Effector CD8-positive, alpha-beta T cell (primary cell): ENCODE measurements at regions not wholly inside any gene's neighbourhood (a gene's known extent, or its start where the extent isn't known, plus 50 kb on each side); places are given as distances from the start of the nearest gene placed in this dataset.
"Not testable (repeated sequence)": the region's sequence is repeated elsewhere in the genome, so short reads cannot be mapped to it uniquely, and the experiment has no call there.

ENCODE experiments used
- DNase-seq: peaks from one replicate; lab custom pipeline; 2025; lab: John Stamatoyannopoulos, UW

DNA sequence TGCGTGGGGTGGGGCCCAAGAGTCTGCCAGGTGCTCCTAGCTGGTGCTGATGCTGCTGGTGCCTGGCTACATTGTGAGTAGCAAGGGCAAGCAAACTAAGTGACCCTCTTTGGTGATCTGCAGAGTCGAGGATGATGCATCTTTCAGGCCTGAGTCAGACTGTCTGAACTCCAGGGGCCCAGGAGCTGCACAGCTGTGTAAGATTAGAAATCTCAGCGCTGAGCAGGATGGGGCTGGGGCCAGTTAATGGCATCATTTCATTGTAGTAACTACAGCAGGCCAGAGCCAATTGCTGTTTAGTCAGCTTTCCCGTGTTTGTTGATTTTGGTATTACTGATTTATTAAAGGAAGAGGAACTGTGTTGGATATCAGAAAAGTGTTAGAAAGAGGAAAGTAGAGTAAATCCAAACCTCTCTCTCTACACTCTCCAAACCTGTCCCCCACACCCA, 365.2 kb downstream of the PAX1 start:
- DNase-seq, result no peak

DNA sequence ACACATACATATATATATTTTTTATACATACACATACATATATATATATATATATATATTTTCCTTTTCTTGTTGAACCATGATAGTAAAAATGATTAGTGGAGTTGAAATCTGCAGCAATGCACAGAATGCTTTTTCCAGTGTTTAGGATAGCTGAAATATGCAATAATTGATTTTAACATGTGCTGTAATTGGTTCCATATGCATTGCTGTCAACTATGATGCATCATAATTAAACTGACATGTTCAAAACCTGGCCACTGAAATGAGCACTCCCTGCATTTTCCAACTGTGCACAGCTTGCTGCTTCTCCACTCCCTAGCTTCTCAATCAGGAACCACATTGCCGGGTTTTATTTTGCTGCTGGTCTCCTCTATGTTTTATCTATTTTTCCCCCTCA, 358.3 kb downstream of the PAX1 start:
- no peak for DNase-seq

DNA sequence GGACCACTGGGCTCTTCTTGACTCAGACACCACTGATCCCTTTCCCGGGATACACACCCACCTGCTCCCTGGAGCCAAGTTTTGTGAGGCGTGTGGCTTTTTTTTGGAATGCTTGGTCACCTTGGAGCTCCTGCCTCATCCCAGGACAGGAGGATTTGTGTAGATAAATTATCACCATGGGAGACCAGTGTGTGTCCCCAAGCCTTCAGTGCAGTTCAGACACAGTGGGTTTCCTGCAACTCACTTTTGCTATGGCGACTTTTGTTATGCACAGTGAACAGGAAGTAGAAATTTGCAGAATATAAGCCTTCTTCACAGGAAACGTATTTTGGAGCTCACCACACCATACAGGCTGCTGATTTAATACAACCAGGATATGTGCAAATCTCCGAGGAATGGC, 357.4 kb downstream of the PAX1 start:
- DNase-seq, result no peak

DNA sequence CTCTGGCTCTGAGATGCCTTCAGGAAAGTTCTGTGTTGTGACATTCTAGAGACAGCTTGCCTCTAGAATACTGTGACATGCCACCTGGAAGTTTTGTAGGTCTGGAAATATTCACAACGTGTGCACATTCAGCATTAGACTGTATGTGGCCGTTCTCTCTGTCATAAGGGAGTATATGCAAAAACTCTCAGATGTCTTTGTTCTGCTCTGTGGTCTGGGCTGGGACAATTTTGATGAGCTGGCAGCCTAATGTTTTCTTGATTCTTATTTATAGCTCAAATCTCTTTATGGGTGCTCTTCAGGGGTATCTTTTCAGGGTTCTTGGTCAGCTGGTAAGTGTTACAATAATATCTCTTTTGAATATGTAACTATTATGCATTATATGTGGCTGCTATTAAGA, 355.1 kb downstream of the PAX1 start:
- DNase-seq, result no peak

DNA sequence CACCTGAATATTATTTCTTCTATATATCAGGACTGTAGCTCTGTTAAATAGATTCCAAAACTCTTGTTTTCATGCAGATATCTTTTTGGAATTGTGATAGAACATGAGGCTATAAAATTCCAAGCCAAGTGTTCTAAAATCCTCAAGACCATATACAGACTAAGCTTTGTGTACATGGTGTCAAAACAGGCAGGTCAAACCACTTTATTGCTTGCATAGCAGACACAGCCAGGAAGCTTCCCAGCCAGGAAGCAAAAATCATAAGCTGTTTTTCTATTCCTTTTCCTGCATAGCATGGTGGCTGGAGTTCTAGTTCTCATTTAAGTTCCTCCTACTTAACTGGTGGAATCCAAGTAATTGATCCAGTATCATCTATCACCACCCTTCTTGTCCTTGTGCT, 353.3 kb downstream of the PAX1 start:
- DNase-seq, result no peak

DNA sequence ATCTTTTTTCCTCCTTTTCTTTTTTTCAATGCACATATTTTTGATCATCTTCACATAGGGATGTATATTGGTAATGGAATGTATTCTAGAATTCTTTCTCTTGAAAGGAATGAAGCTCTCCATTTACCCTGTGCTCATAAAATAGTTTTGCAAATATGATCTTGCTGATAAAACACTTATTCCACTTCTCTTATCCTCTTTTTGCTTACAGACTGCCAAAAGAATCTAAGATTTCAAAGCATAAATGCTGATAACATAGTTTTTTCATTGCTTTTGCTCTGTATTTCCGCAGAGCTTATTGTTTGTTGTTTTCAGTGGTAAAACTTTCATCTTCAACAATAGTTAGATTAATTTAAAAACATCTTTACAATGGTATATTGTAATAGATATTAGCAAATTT, 350.5 kb downstream of the PAX1 start:
- no peak for DNase-seq

DNA sequence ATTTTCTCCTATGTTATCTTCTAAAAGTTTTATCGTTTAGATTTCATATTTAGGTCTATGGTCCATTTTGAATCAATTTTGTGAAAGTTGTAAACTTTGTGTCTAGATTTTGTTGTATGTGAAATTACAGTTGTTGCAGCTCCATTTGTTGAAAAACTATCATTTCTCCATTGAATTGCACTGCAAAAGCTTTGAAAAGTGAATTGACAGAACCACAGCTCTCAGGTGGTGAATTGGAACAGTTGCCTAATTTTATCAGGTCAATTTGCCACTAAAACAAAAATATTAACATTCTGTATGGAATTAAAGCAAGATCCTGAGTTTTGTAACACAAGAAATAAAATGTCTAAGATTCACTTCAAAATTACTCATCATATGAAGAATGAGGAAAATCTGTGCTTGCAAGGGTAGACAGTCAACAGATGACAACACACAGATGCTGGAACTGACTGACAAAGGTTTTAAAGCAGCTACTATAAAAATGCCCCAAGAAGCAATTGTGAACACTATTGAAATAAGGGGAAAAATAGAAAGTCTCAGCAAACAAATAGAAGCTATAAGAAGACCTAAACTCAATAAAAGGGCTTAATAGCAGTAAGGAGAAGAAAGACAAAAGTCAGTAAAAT, 346.7 kb downstream of the PAX1 start:
- no peak for DNase-seq

DNA sequence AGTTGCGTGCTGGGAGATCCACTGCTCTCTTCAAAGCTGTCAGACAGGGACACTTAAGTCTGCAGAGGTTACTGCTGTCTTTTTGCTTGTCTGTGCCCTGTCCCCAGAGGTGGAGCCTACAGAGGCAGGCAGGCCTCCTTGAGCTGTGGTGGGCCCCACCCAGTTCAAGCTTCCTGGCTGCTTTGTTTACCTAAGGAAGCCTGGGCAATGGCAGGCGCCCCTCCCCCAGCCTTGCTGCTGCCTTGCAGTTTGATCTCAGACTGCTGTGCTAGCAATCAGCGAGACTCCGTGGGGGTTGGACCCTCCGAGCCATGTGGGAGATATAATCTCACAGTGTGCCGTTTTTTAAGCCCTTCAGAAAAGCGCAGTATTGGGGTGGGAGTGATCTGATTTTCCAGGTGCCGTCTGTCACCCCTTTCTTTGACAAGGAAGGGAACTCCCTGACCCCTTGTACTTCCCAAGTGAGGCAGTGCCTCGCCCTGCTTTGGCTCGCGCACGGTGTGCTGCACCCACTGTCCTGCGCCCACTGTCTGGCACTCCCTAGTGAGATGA, 340.6 kb downstream of the PAX1 start:
- DNase-seq, result not testable (repeated sequence)

DNA sequence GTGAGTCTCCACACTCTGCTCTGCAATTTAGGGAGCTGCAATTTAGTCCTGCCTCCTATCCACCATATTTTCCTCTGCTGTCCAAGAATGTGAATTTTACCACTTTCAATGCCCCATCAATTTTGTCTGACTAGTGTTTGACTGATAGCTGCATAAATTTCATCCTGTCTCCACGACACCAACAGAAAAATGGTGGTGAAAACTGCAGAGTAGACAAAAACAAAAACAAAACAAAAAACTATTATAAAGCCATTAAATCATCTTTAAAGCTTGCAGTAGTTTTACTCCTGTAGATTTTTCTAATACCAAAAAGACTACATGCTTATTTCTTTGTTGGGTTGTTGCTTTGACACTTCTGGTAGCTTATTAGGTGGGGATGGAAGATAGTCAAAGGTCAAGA, 322.0 kb downstream of the PAX1 start:
- no peak for DNase-seq

DNA sequence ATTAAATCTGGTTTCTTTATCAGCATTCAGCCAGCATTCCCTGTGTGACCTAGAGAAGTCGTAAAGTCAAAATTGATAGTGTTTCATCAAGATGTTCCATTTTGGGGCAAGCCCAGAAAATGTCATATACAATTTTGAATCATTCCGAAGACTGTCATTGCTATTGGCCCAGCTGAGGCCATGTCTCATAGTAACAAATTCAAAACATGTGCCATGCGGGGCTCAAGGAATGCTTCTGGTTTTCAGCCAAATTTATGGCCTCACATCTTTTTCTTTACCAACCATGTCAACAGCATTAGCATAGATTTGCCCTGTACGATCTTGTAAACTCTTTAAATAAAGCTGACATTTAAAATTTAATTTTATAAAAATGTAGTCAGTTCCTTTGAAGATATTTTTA, 314.7 kb downstream of the PAX1 start:
- no peak for DNase-seq

DNA sequence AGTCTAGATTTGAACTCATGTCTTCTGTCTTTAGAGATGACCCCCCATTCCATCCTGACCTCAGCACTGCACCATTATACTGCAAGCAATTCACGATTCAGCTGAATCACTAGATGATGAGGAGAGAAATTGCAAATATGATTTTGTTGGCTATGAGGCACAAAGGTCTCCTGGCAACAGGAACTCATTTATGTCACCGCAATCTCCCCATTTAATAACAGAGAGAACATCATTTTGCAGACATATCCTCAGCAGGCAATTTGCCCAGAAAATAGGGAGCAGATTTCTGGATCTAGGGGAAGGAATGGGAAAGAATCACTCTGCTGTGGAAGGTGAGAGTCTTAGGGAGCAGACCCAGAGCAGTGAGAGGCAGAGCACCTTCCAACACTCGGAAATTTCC, 303.0 kb downstream of the PAX1 start:
- no peak for DNase-seq

DNA sequence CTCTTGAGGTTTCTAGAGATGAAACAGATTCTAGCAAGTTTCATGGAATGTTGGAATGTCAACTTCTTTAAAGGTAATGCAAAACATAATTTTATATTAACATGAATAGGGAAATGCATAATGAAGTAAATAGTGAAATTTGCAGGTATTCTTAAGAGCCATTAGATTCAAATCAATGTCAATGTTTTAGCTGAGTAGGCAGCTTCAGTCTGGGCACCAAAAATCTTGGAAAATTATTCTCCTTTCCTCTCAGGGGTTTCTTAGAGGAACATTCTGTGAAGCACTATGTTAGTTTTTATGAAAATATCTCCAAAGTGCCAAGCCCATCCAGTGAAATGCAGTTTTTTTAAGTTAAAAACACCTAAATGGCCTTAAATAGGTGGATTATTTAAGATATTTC, 300.8 kb downstream of the PAX1 start:
- no peak for DNase-seq

DNA sequence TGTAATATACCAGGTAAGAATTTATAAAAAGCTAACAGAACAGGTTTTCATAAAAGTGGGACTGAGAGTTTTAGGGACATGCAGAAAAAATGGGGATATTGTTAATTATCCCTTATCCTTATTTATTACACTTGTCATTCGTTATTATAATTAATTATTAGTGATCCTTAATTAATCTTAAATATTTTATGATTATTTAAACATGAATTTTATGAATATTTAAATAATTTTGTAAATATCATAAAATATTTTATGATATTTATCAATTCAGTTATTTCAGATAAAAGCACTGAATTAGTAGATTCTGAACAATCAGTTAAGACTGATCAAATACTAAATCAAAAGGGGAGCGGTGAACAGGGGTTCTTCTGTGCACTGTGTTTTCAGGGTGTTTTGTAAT, 300.1 kb downstream of the PAX1 start:
- no peak for DNase-seq

DNA sequence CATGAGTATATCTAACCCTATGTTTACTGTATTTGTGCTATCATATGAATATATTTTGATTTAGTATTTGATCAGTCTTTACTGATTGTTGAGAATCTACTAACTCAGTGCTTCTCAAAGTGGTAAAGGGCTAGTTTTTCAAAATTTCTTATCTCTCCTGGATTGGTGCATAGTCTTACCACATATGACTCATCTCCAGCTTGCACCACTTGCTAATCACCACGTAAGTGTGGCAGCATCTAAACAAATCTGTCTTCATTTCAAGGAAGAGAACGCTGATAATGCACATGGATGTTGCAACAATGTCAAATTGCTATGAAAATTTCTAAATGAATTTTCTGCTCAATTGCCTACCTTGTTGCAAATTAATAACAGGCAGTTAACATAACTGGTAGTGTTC, 299.5 kb downstream of the PAX1 start:
- DNase-seq, result no peak

DNA sequence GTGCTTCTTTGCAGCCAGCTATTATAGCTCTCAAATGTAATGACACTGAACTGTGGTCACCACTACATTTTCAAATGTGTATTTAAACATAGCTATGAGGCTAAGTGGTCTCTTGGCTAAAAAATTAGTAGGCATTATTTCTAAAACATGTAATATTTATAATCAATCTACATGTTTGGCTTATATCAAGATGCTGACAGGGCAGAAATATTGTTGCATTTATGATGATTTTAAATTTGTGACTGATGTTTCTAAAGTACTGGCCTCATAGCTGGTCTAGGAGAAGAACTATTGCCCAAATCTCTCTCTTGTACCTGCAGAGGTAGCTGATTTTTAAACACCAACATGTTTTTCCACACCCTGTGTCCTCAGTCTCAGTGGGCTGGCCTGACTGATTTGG, 298.2 kb downstream of the PAX1 start:
- DNase-seq, result no peak

DNA sequence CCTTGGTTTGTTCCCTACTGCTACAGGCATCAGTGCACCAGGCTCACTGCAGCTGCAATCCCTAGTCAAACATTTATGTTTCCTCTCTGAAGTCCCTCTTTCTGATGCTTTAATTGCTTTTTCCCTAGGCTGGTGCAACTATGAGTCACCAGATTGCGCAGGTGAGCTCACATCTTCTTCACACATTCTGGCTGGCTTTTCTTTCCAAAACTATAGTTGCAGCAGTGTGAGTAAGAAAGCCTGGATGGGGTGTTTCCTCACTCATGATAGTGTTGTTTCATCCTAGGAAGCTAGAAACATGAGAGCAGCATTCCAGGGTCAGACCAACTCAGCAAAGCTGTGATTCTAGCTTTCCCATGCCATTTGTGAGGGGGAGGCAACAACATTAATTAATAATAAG, 296.4 kb downstream of the PAX1 start:
- no peak for DNase-seq

DNA sequence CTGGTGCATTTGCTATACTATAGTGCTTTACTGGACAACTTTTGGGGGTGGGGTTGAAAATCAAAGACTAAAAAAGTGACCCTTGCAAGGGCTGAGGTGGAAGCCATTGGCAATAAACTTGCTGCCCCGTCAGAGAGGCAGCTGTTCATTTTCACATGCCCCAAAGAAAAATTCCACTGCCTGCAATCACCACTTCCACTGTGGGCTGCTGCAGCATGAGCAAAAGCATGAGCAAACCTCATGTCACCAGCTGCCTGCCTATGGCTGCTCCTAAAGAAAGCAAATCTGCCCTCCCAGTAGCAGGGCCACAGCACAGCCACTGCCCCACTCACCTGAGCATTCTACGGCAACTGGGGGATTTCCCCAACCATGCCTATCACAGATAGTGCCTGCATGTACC, 290.0 kb downstream of the PAX1 start:
- no peak for DNase-seq

DNA sequence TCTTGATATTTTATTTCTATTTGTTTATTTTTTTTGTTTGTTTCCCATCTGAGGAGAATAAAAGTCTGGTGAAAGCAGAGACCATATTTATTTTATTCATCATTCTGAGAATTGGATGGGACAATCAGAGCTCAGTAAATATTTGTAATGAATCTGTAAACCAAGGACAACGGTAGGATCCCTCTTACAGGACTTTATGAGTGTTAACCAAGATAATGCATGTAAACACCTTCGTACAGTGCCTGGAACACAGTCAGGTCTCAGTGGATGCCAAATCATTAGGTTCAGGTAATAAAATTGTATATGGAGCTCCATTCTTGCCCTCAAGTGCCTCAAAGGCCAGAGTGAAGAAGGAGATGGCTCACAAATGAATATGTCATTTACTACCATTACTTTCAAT, 288.7 kb downstream of the PAX1 start:
- no peak for DNase-seq

DNA sequence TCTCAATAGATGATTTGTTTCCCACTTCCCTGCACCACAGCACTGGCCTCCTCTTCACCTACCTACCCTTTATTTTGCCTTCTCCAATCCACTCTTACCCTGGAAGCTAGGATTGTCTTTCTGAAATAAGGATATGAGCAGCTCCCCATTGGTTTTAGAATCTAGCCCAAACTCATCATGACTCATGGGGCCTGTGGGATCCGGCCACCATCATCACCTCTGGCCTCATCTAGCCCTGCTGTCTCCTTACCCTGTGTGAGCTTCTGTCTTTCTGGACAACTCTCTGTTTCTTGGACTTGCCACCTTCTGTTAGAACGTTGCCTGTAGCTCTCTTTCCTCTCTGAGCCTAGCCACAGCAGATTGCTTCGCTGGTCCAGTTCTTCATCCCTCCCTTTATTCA, 277.1 kb downstream of the PAX1 start:
- no peak for DNase-seq

DNA sequence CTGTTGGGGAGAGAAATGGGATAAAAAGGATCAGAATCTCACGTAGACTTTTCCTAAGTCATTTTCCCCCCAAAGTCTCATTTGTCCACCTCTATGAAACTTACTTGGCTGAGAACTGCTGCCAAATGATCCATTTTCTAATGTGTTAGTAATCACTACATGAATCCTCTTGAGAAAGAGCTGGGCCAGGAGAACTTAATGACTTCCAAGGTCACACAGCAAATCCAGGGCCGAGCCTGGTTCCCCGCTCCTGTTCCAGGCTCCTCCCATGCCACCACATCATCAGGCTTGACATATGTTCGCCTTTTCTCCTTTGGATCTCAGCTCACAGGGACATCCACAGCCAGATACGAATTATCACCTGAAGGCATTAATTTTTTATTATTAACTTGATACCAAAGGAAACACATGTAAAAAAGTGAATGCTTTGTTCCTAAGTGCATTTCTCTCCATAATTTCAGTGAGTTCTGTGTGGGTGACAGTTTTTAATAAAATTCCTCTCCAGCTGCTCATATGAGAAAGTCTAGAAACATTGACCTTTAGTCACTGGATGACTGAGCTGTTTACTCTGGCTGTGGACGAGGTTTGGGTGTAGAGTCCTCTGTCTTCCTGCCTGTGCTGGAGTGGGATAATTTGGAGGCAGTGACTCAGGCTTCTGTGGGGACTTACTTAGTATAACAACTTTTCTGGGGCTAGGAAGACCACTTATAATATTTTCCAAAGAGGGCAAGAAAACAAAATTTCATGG, 276.3 kb downstream of the PAX1 start:
- no peak for DNase-seq

DNA sequence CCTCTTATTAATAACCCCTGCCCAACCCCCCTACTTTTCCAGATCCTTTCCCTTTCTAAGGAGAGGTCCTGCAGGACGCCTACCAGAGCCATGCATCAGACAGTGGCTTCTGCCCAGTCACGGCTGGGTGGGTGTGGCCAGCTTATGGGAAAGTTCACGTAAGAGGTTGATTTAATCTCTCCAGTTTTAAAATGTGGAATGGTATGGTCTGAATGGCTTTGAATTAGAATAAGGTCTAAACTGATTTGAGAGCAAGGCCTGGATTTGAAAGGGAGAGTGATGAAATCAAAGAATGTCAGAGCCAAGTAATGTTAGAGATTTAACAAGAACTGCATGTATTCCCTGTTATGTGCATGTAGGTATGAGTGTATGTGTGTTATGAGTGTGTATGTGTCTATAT, 275.7 kb downstream of the PAX1 start:
- no peak for DNase-seq

DNA sequence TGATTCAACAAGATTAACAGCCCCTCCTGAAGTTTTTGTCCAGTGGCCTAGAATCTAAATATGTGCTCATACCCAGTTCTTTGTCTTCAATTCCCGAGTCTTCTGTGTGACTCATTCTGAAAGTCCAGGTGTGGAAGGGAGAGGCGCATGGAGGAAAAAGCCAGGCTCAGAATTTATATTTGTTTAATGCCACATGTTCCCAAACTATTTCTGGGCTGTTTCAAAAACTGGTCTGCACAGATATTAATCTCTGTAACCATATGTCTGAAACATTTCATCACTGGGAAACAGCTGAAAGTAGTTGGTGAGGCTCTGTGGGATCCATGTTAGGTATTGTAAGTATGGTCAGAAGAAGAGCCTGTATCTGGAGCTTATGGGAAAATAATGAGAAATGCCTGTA, 266.0 kb downstream of the PAX1 start:
- DNase-seq, result no peak

DNA sequence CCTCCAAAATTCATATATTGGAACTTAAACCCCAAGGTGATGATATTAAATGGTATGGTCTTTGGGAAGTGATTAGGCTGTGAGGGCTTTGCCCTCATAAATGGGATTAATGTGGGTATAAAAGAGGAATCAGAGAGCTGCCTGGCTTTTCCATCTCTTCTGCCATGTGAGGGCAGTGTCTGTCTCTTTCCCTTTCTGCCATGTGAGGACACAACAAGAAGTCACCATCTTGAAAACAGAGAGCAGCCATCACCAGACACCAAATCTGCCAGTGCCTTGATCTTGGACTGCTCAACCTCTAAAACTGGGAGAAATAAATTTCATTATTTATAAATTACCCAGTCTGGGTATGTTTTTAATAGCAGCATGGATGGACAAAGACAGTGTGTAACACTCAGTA, 263.0 kb downstream of the PAX1 start:
- no peak for DNase-seq

DNA sequence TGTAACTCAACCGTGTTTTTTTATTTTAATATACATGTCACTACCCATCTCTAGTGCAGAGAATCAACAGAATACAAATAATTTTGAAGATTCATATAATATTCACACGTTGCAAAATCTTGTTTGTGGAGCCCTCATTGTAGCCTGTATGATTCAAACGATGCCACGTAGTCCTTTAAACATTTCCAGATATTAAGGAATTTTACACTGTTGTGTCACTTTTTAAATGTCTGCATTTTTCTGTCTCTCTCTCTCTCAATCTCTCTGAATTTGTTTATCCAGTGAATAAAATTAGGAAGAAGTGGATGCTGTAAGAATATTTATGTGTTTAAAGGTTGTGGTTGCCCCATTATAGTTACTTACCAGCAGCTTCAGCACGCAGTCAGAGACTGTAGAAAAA, 262.0 kb downstream of the PAX1 start:
- DNase-seq, result no peak
